ENCODE measurements at regions not wholly inside any gene's neighbourhood (a gene's known extent, or its start where the extent isn't known, plus 50 kb on each side); places are given as distances from the start of the nearest gene placed in this dataset.

GRCh38 chr10:130352291-130352645, 216.1 kb downstream of the GLRX3 start:
- no TSS peak for BruUV-seq (replicated peaks)
- peaks cover 35% of the 10 kb centered on the region for H3K9me3 ChIP-seq (ENCODE audit: control insufficient read depth, insufficient read depth, low read length)
- no peak overlapping the region for H4K5ac ChIP-seq (ENCODE audit: low read depth, low read length)
- H3K79me1 ChIP-seq (ENCODE audit: low read depth in 1 of 2, low read length in 2 of 2), result no peaks in the 10 kb centered on the region
- no peak for TF ChIP-seq RCOR1 (IDR thresholded peaks at IDR 0.05; ENCODE audit: insufficient replicate concordance, low read length)
- no peak for TF ChIP-seq NFE2L2 (IDR thresholded peaks at IDR 0.05; ENCODE audit: low read depth, low read length)
- TF ChIP-seq CHD1 (IDR thresholded peaks at IDR 0.05; ENCODE audit: low read depth, low read length), result no peak
- no peak for TF ChIP-seq CEBPB (IDR thresholded peaks at IDR 0.05; ENCODE audit: low read depth, low read length)
- no peak for TF ChIP-seq ELK1 (IDR thresholded peaks at IDR 0.05; ENCODE audit: borderline replicate concordance, low read depth, low read length)
- no peak for TF ChIP-seq POLR2A (IDR thresholded peaks at IDR 0.05; ENCODE audit: low read depth, low read length)
- TF ChIP-seq RAD21 (IDR thresholded peaks at IDR 0.05; ENCODE audit: low read length), result no peak
- no peak for TF ChIP-seq MXI1 (IDR thresholded peaks at IDR 0.05; ENCODE audit: borderline replicate concordance, low read depth, low read length)
- no peak for TF ChIP-seq FOS (IDR thresholded peaks at IDR 0.05; ENCODE audit: low read depth, low read length)
- no peak for TF ChIP-seq CTCF (conservative IDR thresholded peaks at IDR 0.05; ENCODE audit: low read depth, low read length)
- no peak for TF ChIP-seq SMC3 (IDR thresholded peaks at IDR 0.05; ENCODE audit: low read depth, low read length)
- no peak for TF ChIP-seq USF2 (IDR thresholded peaks at IDR 0.05; ENCODE audit: low read depth, low read length)
- no peak for TF ChIP-seq MAFK (IDR thresholded peaks at IDR 0.05; ENCODE audit: low read depth, low read length)
- no peak for TF ChIP-seq MAZ (IDR thresholded peaks at IDR 0.05; ENCODE audit: borderline replicate concordance, low read depth, low read length)
- no peak for TF ChIP-seq BHLHE40 (IDR thresholded peaks at IDR 0.05; ENCODE audit: low read depth, low read length)
- no peak for TF ChIP-seq RFX5 (IDR thresholded peaks at IDR 0.05; ENCODE audit: low read depth, low read length)
- no peaks in the 10 kb centered on the region for H3K27me3 ChIP-seq (ENCODE audit: control insufficient read depth, insufficient read depth, low read length)
- no peak overlapping the region for H3K27ac ChIP-seq (ENCODE audit: insufficient read depth, low read length)
- ChIA-PET CTCF (no interaction called here), POLR2A (ENCODE audit: unreplicated experiment) (no interaction called here)
- H2AK5ac ChIP-seq (ENCODE audit: low read depth, low read length), result no peak overlapping the region
- 17% methylated on average over 3 of the region's 9 CpGs; no CpG with 5 or more reads in 1 of the 2 experiments for WGBS, 2 experiments (ENCODE audit: extremely low coverage in 2 of 2, insufficient read length in 1 of 2)
- in situ Hi-C loops (cut with MboI; ENCODE audit: low sequenced_read_pairs), result no loop called here
- ATAC-seq (ENCODE audit: low read depth), result no peak
- no peak overlapping the region for H3K56ac ChIP-seq (ENCODE audit: extremely low read depth, insufficient read depth, low read length)
- no peak for DNase-seq
- no peaks in the 10 kb centered on the region for H3K4me1 ChIP-seq (ENCODE audit: control insufficient read depth, insufficient read depth, low read length)
- H2BK15ac ChIP-seq (ENCODE audit: low read depth, low read length), result no peak overlapping the region
- H3K18ac ChIP-seq (ENCODE audit: low read depth, low read length), result no peak overlapping the region
- no peak overlapping the region for H2AK9ac ChIP-seq (replicated peaks; ENCODE audit: low read depth, low read length, poor library complexity)
- no peak overlapping the region for H3K14ac ChIP-seq (replicated peaks; ENCODE audit: low read depth, low read length)
- H4K91ac ChIP-seq (ENCODE audit: insufficient read depth, low read depth, low read length), result no peak overlapping the region
- no peak overlapping the region for H3K4me3 ChIP-seq (ENCODE audit: insufficient read depth, low read depth, low read length)
- no peak overlapping the region for H4K8ac ChIP-seq (ENCODE audit: low read depth in 2 of 2, low read length in 2 of 2)
- H3K36me3 ChIP-seq (ENCODE audit: control insufficient read depth, insufficient read depth, low read length), result no peaks in the 10 kb centered on the region
- intact Hi-C loops (cut with micrococcal nuclease), result no loop called here
- H3K4me2 ChIP-seq (ENCODE audit: low read depth, low read length), result no peak overlapping the region
- no peak overlapping the region for H3K9ac ChIP-seq (ENCODE audit: low read depth, low read length)
- no peak overlapping the region for H2BK20ac ChIP-seq (ENCODE audit: low read depth, low read length)
- H3K23ac ChIP-seq (ENCODE audit: low read depth, low read length), result no peak overlapping the region
- H2BK5ac ChIP-seq (ENCODE audit: low read depth, low read length, poor library complexity, severe bottlenecking), result no peak overlapping the region
- no peak overlapping the region for H2AFZ ChIP-seq (replicated peaks; ENCODE audit: low read length, poor library complexity)
- dilution Hi-C loops (cut with HindIII; ENCODE audit: low sequenced_read_pairs, unreplicated experiment), result no loop called here
- H3K4ac ChIP-seq (ENCODE audit: low read depth, low read length), result no peak overlapping the region
- H3K9me1 ChIP-seq (ENCODE audit: insufficient read depth, low read length), result no peaks in the 10 kb centered on the region
- H4K20me1 ChIP-seq (ENCODE audit: insufficient read depth, low read length), result no peaks in the 10 kb centered on the region
- H2BK120ac ChIP-seq (ENCODE audit: low read depth, low read length), result no peak overlapping the region
